Prostate gland (tissue), 2 donors: ENCODE measurements at regions not wholly inside any gene's neighbourhood (a gene's known extent, or its start where the extent isn't known, plus 50 kb on each side); places are given as distances from the start of the nearest gene placed in this dataset.

Experiments
- DNase-seq: peaks from one replicate; pipeline ENCODE4 v3.0.0-alpha.2; 2019; ENCODE audit warnings: low spot score
- H3K27ac ChIP-seq, 2 donors: fragments of 200-600 bp; sonication (generic); 2 replicates each; pipeline ENCODE4 v1.5.1; 2017 to 2019
- H3K27me3 ChIP-seq: fragments of 200-600 bp; sonication (generic); replicated peaks from 2 replicates; pipeline ENCODE4 v1.5.1; 2019; ENCODE audit not compliant: insufficient read depth
- H3K36me3 ChIP-seq, 2 donors: fragments of 200-600 bp; sonication (generic); 1 replicate in 1 of 2; 2 replicates in 1 of 2; pipeline versions ENCODE4 v1.5.1 to v1.8.1; 2017 to 2019
- H3K4me1 ChIP-seq: fragments of 200-600 bp; sonication (generic); replicated peaks from 2 replicates; pipeline ENCODE4 v1.5.1; 2019
- H3K4me3 ChIP-seq, 2 donors: fragments of 200-600 bp; sonication (generic); 2 replicates each; pipeline ENCODE4 v1.5.1; 2017 to 2019
- H3K9me3 ChIP-seq: fragments of 200-600 bp; sonication (generic); 2 replicates; pipeline ENCODE4 v1.5.1; 2017
- CTCF ChIP-seq, 4 experiments: fragments of 200-600 bp in 2 of 4; fragments of 450-650 bp in 2 of 4; sonication (generic) in 2 of 4; IDR thresholded peaks; 1 replicate in 3 of 4; 2 replicates in 1 of 4; pipeline ENCODE4 v1.5.1; 2016 to 2019; ENCODE audit warnings: antibody characterized with exemption in 4 of 4, mild to moderate bottlenecking in 2 of 4, moderate library complexity in 2 of 4
- POLR2A ChIP-seq: fragments of 450-650 bp; IDR thresholded peaks from one replicate; pipeline ENCODE4 v1.6.1; 2016; ENCODE audit warnings: antibody characterized with exemption, mild to moderate bottlenecking
- POLR2AphosphoS5 ChIP-seq: sonication (generic); formaldehyde crosslinking; IDR thresholded peaks from one replicate; pipeline ENCODE4 v1.6.1; 2017; ENCODE audit warnings: antibody characterized with exemption
- WGBS: methylation state at CpG from one replicate; pipeline ENCODE4 v1.1.5; 2018; 5-methylcytosine and 5-hydroxymethylcytosine counted together
- intact Hi-C: fragments of 100-400 bp; cut with DNase I; formaldehyde crosslinking; loops from one replicate; pipeline ENCODE4 v1.14.2; 2022

GRCh38 chr3:24715171-24715792, 220.6 kb upstream of the THRB start:
- no peak overlapping the region for H3K27ac ChIP-seq
- no peak overlapping the region for H3K4me3 ChIP-seq
- no peaks in the 10 kb centered on the region for H3K27me3 ChIP-seq
- TF ChIP-seq CTCF (IDR thresholded peaks at IDR 0.05), result no peak
- TF ChIP-seq POLR2AphosphoS5, result no peak
- no peak for TF ChIP-seq POLR2A
- H3K4me1 ChIP-seq, result no peaks in the 10 kb centered on the region
- DNase-seq, result no peak
- intact Hi-C loops, result no loop called here
- 82% methylated on average over 5 of the region's 5 CpGs for WGBS
- H3K9me3 ChIP-seq, result no peaks in the 10 kb centered on the region
- no peaks in the 10 kb centered on the region for H3K36me3 ChIP-seq

- Histone ChIP-seq H3K27me3 (no peaks in the 10 kb centered on the region), H3K4me3 (no peak overlapping the region), H3K27ac (no peak overlapping the region), H3K4me1 (no peaks in the 10 kb centered on the region), H3K9me3 (no peaks in the 10 kb centered on the region), H3K36me3 (no peaks in the 10 kb centered on the region)
- DNase-seq, result no peak
- WGBS, result 87% methylated on average over 5 of the region's 5 CpGs
- TF ChIP-seq CTCF (IDR thresholded peaks at IDR 0.05) (no peak), POLR2A (no peak), POLR2AphosphoS5 (no peak)
- intact Hi-C loops, result no loop called here
Observed at GRCh38 chr3:24722087-24722486, 227.4 kb upstream of the THRB start.

GRCh38 chr3:24725514-24726255, 231.0 kb upstream of the THRB start:
- no peak for TF ChIP-seq CTCF (IDR thresholded peaks at IDR 0.05)
- TF ChIP-seq POLR2AphosphoS5, result no peak
- TF ChIP-seq POLR2A, result no peak
- no peaks in the 10 kb centered on the region for H3K36me3 ChIP-seq
- H3K27me3 ChIP-seq, result no peaks in the 10 kb centered on the region
- H3K4me3 ChIP-seq, result no peak overlapping the region
- 69% methylated on average over 3 of the region's 3 CpGs for WGBS
- intact Hi-C loops, result no loop called here
- no peaks in the 10 kb centered on the region for H3K4me1 ChIP-seq
- H3K27ac ChIP-seq, result no peak overlapping the region
- no peaks in the 10 kb centered on the region for H3K9me3 ChIP-seq
- no peak for DNase-seq

- Histone ChIP-seq H3K27me3 (no peaks in the 10 kb centered on the region), H3K4me3 (no peak overlapping the region), H3K4me1 (no peaks in the 10 kb centered on the region), H3K36me3 (no peaks in the 10 kb centered on the region), H3K9me3 (no peaks in the 10 kb centered on the region), H3K27ac (no peak overlapping the region)
- no peak for DNase-seq
- TF ChIP-seq CTCF (IDR thresholded peaks at IDR 0.05), result no peak
- WGBS, result 95% methylated on average over 2 of the region's 2 CpGs
- intact Hi-C loops, result no loop called here
Observed at GRCh38 chr3:24726423-24726822, 231.8 kb upstream of the THRB start.

GRCh38 chr3:24730173-24730572, 235.5 kb upstream of the THRB start:
- no peak for DNase-seq
- intact Hi-C loops, result no loop called here
- H3K27me3 ChIP-seq, result no peaks in the 10 kb centered on the region
- 86% methylated on average over 1 of the region's 1 CpG for WGBS
- H3K9me3 ChIP-seq, result no peaks in the 10 kb centered on the region
- no peak for TF ChIP-seq POLR2AphosphoS5
- TF ChIP-seq CTCF (IDR thresholded peaks at IDR 0.05), result no peak
- no peak for TF ChIP-seq POLR2A
- H3K27ac ChIP-seq, result no peak overlapping the region
- H3K36me3 ChIP-seq, result no peaks in the 10 kb centered on the region
- no peak overlapping the region for H3K4me3 ChIP-seq
- H3K4me1 ChIP-seq, result no peaks in the 10 kb centered on the region
